Urinary bladder (tissue), 3 donors: ENCODE measurements at regions not wholly inside any gene's neighbourhood (a gene's known extent, or its start where the extent isn't known, plus 50 kb on each side); places are given as distances from the start of the nearest gene placed in this dataset.
"Not testable (repeated sequence)": the region's sequence is repeated elsewhere in the genome, so short reads cannot be mapped to it uniquely, and the experiment has no call there.

ENCODE experiments used
- DNase-seq: peaks from one replicate; pipeline ENCODE4 v3.0.0-alpha.2; 2015; ENCODE audit errors: extremely low spot score
- H3K27ac ChIP-seq: one replicate; pipeline ENCODE4 v1.5.1; 2013; ENCODE audit warnings: low read depth, mild to moderate bottlenecking, moderate library complexity
- H3K36me3 ChIP-seq: one replicate; pipeline ENCODE4 v1.6.1; 2013; ENCODE audit warnings: mild to moderate bottlenecking, moderate library complexity; ENCODE audit not compliant: insufficient read depth
- H3K4me1 ChIP-seq: one replicate; pipeline ENCODE4 v1.6.1; 2013; ENCODE audit warnings: mild to moderate bottlenecking, moderate library complexity; ENCODE audit not compliant: insufficient read depth
- H3K4me3 ChIP-seq: one replicate; pipeline ENCODE4 v1.5.1; 2013; ENCODE audit warnings: low read depth, low read length
- WGBS: extraction: QIAGEN DNeasy Blood & Tissue Kit; methylation state at CpG from one replicate; pipeline ENCODE4 v1.1.7; 2013; 5-methylcytosine and 5-hydroxymethylcytosine counted together
- donor health status: healthy with polysubstance abuse.
- donor health status: healthy.

GRCh38 chr20:56911946-56912345 lies 282.8 kb downstream of the TFAP2C start:
- 69% methylated on average over 18 of the region's 18 CpGs for WGBS
- no peak overlapping the region for H3K4me3 ChIP-seq
- DNase-seq = no peak

GRCh38 chr20:56914532-56914931 lies 285.4 kb downstream of the TFAP2C start:
- no peak for DNase-seq
- Histone ChIP-seq H3K4me1 (no peaks in the 10 kb centered on the region), H3K36me3 (no peaks in the 10 kb centered on the region), H3K27ac (no peak overlapping the region), H3K4me3 (no peak overlapping the region)
- WGBS = 69% methylated on average over 5 of the region's 5 CpGs

More at GRCh38 chr20:56911946-56912345, 282.8 kb downstream of the TFAP2C start:
- Histone ChIP-seq H3K27ac (no peak overlapping the region), H3K36me3 (no peaks in the 10 kb centered on the region), H3K4me1 (no peaks in the 10 kb centered on the region)

- Histone ChIP-seq H3K36me3 (no peaks in the 10 kb centered on the region), H3K4me3 (no peak overlapping the region), H3K27ac (no peak overlapping the region), H3K4me1 (no peaks in the 10 kb centered on the region)
- 87% methylated on average over 10 of the region's 10 CpGs for WGBS
- no peak for DNase-seq
These were observed 287.2 kb downstream of the TFAP2C start for GRCh38 chr20:56916345-56916622.

DNA sequence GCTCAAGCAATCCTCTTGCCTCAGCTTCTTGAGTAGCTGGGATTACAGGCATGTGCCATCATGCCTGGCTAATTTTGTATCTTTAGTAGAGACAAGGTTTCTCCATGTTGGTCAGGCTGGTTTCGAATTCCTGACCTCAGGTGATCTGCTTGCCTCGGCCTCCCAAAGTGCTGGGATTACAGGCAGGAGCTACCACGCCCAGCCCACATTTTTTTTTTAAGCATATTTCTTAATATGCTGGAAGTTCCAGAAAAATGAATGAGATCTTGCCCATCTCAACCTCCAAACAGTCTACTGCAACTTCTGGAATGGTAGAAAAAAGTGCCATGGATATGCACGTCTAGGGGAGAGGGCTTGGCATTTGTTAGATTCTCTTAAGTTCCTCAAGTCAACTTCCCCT lies 290.9 kb downstream of the TFAP2C start:
- 84% methylated on average over 4 of the region's 4 CpGs for WGBS
- not testable (repeated sequence) for DNase-seq, H3K4me1 ChIP-seq, H3K36me3 ChIP-seq, H3K27ac ChIP-seq, H3K4me3 ChIP-seq

DNA sequence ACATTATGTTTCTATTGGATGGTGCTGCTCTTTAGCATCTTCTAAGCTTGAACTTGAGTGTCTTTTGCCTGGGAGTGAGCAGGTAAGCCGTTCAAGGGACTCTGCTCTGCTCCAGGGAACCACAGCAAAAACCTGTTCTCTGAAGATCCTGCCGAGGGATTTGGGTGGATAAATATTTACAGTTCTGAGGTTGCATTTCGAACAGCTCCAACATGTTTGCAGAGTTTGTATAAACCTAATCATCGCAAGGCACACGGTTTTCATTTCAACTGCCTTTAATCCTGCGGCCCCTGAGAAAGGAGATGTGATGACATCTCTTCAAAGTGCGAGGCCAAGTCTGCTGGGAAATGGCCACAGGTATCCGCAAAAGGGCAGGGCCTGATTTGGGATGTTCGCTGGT lies 293.4 kb downstream of the TFAP2C start:
- WGBS = 30% methylated on average over 9 of the region's 9 CpGs
- H3K36me3 ChIP-seq = no peaks in the 10 kb centered on the region

DNA sequence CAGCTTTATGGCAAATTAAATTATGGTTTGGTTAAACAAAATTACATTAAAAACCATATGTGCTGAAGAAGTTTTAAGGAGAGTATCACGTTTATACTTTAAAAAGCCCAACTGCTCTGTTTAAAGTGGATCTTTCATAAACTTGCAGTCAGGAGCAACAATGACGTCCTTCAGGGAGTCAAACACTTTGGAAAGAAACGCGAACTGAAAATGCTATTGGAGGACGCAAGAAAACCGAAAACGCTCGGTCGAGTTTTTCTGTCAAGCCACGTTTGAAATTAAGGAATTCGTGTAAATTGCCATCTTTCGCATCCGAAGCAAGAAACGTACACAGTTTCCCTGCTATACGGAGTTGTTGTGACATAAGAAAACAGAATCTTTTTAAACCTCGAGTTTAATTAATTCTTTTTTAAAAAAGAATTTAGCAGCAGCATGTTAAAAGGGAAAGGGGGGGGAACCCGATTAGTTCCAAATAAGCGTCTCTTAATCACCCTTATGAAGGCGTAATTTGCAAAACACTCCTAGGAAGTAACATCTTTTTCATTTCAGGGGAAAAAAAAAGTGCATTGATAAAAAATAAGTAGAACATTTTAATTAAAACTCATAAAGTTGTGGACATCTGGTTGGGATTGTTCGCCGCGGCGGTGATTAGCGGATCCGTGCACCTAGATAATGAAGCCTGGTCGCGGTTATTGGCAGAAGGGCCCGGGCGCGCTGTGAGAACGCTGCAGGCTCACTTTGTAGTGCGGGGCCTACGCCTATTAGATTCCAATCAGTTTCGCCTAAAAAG lies 295.4 kb downstream of the TFAP2C start:
- Histone ChIP-seq H3K27ac (no peak overlapping the region), H3K4me1 (no peaks in the 10 kb centered on the region), H3K4me3 (no peak overlapping the region), H3K36me3 (no peaks in the 10 kb centered on the region)
- no peak for DNase-seq
- WGBS = 16% methylated on average over 34 of the region's 34 CpGs

More for the DNA sequence above, 293.4 kb downstream of the TFAP2C start:
- Histone ChIP-seq H3K4me3 (no peak overlapping the region), H3K27ac (no peak overlapping the region), H3K4me1 (no peaks in the 10 kb centered on the region)
- DNase-seq = no peak

DNA sequence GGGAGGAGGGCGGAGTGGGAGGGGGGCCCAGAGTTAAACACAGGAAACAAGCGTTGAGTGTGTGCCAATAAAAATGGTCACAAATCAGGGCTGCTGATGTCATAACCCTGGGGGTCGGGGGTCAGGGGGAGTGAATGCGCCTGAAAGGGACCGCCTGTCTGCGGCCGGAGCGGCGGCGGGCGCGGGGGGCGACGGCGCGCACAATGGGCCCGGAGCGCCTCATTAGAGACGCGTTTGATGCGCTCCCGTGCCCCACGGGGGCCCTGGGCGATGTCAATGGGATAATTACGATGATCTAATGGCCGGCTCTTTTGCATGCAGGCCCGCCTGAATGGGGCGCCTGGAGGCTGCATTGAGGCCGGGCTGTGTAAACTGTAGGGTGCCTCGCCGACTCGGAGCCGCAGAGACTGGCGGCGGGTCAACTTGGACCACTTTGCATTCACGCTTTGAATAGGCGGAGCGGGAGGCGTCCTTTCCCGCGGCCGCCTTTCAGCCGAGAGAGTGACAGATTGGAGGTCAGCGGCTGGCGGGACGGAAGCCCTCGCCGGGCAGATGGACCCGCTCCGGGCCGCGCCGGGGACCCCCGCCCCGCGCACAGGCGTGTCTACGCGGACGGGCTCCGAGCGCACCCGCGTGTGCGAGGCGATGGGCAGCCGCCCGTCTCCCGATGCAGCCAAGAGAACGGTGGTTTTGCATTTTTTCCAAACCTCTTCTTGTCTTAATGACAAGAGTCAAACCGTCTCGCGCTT lies 296.1 kb downstream of the TFAP2C start:
- H3K4me3 ChIP-seq = no peak overlapping the region
- H3K4me1 ChIP-seq = no peaks in the 10 kb centered on the region
- no peak for DNase-seq
- no peak overlapping the region for H3K27ac ChIP-seq
- WGBS = 2% methylated on average over 73 of the region's 73 CpGs
- no peaks in the 10 kb centered on the region for H3K36me3 ChIP-seq

DNA sequence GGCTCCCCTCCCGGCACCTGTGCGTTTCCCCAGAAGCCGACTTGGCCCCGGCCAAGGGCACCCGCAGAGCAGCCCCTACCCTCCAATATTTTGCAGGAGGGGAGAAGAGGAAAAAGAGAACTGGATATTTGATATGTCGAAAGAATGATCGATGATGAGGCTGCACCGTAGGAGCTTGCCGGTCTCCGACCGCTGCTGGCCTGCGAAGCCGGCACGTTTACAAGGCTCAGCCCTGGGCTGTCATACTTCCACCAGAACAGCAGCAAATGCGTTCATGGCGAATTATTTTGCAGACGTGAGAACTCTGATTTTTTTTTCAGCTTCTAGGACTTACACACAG lies 296.7 kb downstream of the TFAP2C start:
- H3K4me3 ChIP-seq = no peak overlapping the region
- no peak for DNase-seq
- no peaks in the 10 kb centered on the region for H3K4me1 ChIP-seq
- 4% methylated on average over 17 of the region's 17 CpGs for WGBS
- no peaks in the 10 kb centered on the region for H3K36me3 ChIP-seq
- H3K27ac ChIP-seq = no peak overlapping the region

GRCh38 chr20:56926501-56926900 lies 297.4 kb downstream of the TFAP2C start:
- WGBS = 53% methylated on average over 2 of the region's 2 CpGs
- no peaks in the 10 kb centered on the region for H3K4me1 ChIP-seq
- DNase-seq = no peak
- no peaks in the 10 kb centered on the region for H3K36me3 ChIP-seq
- H3K27ac ChIP-seq = no peak overlapping the region
- H3K4me3 ChIP-seq = no peak overlapping the region

GRCh38 chr20:56927127-56927526 lies 298.0 kb downstream of the TFAP2C start:
- DNase-seq = no peak
- WGBS = 45% methylated on average over 8 of the region's 8 CpGs
- Histone ChIP-seq H3K27ac (no peak overlapping the region), H3K36me3 (no peaks in the 10 kb centered on the region), H3K4me1 (no peaks in the 10 kb centered on the region), H3K4me3 (no peak overlapping the region)

- Histone ChIP-seq H3K36me3 (no peaks in the 10 kb centered on the region), H3K4me3 (no peak overlapping the region), H3K27ac (no peak overlapping the region), H3K4me1 (no peaks in the 10 kb centered on the region)
- WGBS = 19% methylated on average over 5 of the region's 5 CpGs
- no peak for DNase-seq
These were observed 298.9 kb downstream of the TFAP2C start for GRCh38 chr20:56928007-56928406.

DNA sequence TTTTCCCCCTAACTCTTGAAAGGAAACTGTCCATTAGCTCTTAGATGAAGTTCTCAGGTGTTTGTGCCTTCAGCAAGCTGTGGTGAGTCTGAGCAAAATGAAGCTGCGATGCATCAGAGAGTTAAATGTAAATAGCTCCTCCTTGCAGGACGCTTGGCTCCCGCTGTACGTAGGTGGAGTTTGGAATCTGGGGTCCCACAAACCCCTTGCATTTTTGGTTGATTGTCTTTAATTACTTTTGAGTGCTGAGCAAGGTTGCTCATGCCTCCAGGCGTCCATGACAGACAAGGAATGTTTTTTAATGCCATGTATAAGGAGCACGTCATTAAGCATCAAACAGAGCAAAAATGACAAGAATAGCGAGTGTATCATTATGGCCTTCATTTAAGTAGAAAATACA lies 300.5 kb downstream of the TFAP2C start:
- no peaks in the 10 kb centered on the region for H3K36me3 ChIP-seq
- no peak overlapping the region for H3K27ac ChIP-seq
- WGBS = 22% methylated on average over 7 of the region's 7 CpGs
- DNase-seq = no peak
- H3K4me3 ChIP-seq = no peak overlapping the region
- no peaks in the 10 kb centered on the region for H3K4me1 ChIP-seq

DNA sequence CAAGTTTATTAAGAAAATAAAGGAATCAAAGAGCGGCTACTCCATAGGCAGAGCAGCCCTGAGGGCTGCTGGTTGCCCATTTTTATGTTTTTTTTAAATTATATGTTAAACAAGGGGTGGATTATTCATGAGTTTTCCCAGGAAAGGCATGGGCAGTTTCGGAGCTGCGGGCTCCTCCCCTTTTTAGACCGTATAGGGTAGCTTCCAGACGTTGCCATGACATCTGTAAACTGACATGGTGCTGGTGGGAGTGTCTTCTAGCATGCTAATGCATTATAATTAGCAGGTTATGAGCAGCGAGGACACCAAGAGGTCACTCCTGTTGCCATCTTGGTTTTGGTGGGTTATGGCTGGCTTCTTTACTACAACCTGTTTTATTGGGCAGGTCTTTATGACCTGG lies 301.8 kb downstream of the TFAP2C start:
- no peak overlapping the region for H3K27ac ChIP-seq
- H3K4me1 ChIP-seq = no peaks in the 10 kb centered on the region
- no peak overlapping the region for H3K4me3 ChIP-seq
- no peak for DNase-seq
- H3K36me3 ChIP-seq = no peaks in the 10 kb centered on the region
- WGBS = 74% methylated on average over 6 of the region's 6 CpGs

DNA sequence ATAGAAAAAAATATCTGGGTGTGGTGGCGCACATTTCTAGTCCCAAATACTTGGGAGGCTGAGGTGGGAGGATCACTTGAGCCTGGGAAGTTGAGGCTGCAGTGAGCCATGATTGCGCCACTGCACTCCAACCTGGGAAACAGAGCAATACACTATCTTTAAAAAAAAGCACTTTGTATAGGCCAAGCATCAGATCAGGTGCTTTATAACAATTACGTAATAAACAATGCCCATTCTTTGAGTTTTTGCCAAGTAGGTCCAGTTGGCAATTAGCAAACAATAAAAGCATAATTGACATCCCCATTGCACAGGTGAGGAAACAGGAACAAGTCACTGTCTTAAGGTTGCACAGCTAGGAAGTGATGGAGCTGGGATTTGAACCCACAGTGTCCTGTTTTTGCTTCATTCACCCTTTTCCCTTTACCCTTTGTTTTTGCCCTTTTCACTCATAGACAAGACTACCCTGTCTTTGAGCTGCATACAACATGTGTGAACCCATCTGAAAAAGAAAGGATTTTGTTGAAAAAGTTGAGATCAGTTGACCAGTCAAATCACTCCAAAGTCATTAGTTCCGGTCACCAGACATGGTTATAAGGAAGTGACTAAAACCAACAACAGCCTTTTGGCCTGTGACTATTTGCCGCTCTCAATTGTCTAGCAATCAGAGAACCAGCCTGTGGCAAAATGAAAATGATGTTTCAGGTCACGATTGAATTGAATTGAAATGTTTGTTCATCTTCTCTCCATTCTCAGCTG lies 303.6 kb downstream of the TFAP2C start:
- Histone ChIP-seq H3K4me1 (no peaks in the 10 kb centered on the region), H3K27ac (no peak overlapping the region), H3K36me3 (no peaks in the 10 kb centered on the region), H3K4me3 (no peak overlapping the region)
- DNase-seq = no peak
- WGBS = 89% methylated on average over 6 of the region's 6 CpGs
